DND-41 (cell line): ENCODE measurements at regions not wholly inside any gene's neighbourhood (a gene's known extent, or its start where the extent isn't known, plus 50 kb on each side); places are given as distances from the start of the nearest gene placed in this dataset.

ENCODE experiments used
- ATAC-seq: fragments of 200-7000 bp; cut with Tn5 transposase; 3 replicates; pipeline ENCODE4 v1.9.1; 2021; ENCODE audit warnings: low read depth; ENCODE audit not compliant: insufficient read depth
- DNase-seq: peaks from one replicate; pipeline ENCODE4 v3.0.0-alpha.2; 2020
- H2AFZ ChIP-seq: 2 replicates; pipeline ENCODE4 v1.6.0; 2012; ENCODE audit warnings: low read depth, low read length
- H3K27ac ChIP-seq: 2 replicates; pipeline ENCODE4 v1.5.1; 2012; ENCODE audit warnings: low read length, inconsistent platforms
- H3K27me3 ChIP-seq: fragments of 200-600 bp; sonication (generic); 2 replicates; pipeline ENCODE4 v1.6.0; 2012; ENCODE audit warnings: low read length, mild to moderate bottlenecking, inconsistent platforms; ENCODE audit not compliant: insufficient read depth, poor library complexity
- H3K36me3 ChIP-seq: 2 replicates; pipeline ENCODE4 v1.5.1; 2012; ENCODE audit warnings: low read length, inconsistent platforms; ENCODE audit not compliant: insufficient read depth
- H3K4me1 ChIP-seq: 2 replicates; pipeline ENCODE4 v1.5.1; 2012; ENCODE audit warnings: mild to moderate bottlenecking, low read length; ENCODE audit not compliant: insufficient read depth
- H3K4me2 ChIP-seq: 2 replicates; pipeline ENCODE4 v1.6.0; 2012; ENCODE audit warnings: mild to moderate bottlenecking, moderate library complexity, low read length, inconsistent platforms; ENCODE audit not compliant: insufficient read depth
- H3K4me3 ChIP-seq, 2 experiments: fragments of 200-600 bp in 1 of 2; shearing (Covaris generic) in 1 of 2; 2 replicates each; pipeline ENCODE4 v1.5.1; 2012 to 2016; ENCODE audit warnings: inconsistent platforms in 2 of 2, low read length in 2 of 2, mild to moderate bottlenecking in 2 of 2, low read depth in 1 of 2, moderate library complexity in 1 of 2
- H3K79me2 ChIP-seq: 2 replicates; pipeline ENCODE4 v1.6.0; 2012; ENCODE audit warnings: low read length, inconsistent platforms; ENCODE audit not compliant: insufficient read depth
- H3K9ac ChIP-seq: 2 replicates; pipeline ENCODE4 v1.6.0; 2012; ENCODE audit warnings: low read depth, mild to moderate bottlenecking, inconsistent platforms, low read length, moderate library complexity
- H3K9me3 ChIP-seq: 2 replicates; pipeline ENCODE4 v1.5.1; 2012; ENCODE audit warnings: low read length, moderate library complexity, mild to moderate bottlenecking, inconsistent platforms; ENCODE audit not compliant: insufficient read depth, severe bottlenecking
- H4K20me1 ChIP-seq: 2 replicates; pipeline ENCODE4 v1.6.0; 2012; ENCODE audit warnings: low read length; ENCODE audit not compliant: insufficient read depth
- EZH2 ChIP-seq: IDR thresholded peaks from 3 replicates; pipeline ENCODE4 v1.6.1; 2012; ENCODE audit warnings: borderline replicate concordance, low read depth, mild to moderate bottlenecking, moderate library complexity, low read length, inconsistent platforms; ENCODE audit not compliant: severe bottlenecking
- TF ChIP-seq, protein P1 (sequence below): IDR thresholded peaks from 2 replicates; pipeline ENCODE4 v1.5.1; 2012; ENCODE audit warnings: borderline replicate concordance, low read length, moderate library complexity, mild to moderate bottlenecking; ENCODE audit not compliant: poor library complexity, severe bottlenecking; ENCODE audit errors: extremely low read depth

DNA sequence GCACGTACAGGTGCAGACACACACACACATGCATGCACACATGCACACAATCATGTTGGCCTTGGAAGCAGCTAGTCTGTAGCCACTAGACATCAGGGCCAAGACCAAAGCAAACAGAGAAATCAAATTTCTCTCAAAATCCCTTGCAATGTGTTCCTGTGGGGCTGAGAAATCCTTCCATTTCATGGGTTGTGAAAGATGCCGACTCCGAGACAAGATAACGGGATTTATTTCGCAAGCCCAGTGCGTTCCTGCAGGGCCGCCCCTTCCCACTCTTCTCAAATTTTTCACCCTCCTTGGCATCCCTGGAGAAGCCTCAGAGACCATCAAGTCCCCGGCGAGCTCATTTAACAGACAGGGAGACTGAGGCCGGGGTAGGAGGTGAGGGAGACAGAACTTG is 366.7 kb downstream of the MN1 start:
- Histone ChIP-seq H3K9ac (no peak overlapping the region), H3K79me2 (no peaks in the 10 kb centered on the region), H3K27me3 (no peaks in the 10 kb centered on the region), H4K20me1 (no peaks in the 10 kb centered on the region), H3K4me2 (no peak overlapping the region), H3K9me3 (no peaks in the 10 kb centered on the region), H3K4me3 (no peak overlapping the region), H3K4me1 (no peaks in the 10 kb centered on the region), H3K27ac (no peak overlapping the region), H2AFZ (no peak overlapping the region), H3K36me3 (no peaks in the 10 kb centered on the region)
- DNase-seq (no peak), ATAC-seq (no peak)
- TF ChIP-seq, protein P1, sequence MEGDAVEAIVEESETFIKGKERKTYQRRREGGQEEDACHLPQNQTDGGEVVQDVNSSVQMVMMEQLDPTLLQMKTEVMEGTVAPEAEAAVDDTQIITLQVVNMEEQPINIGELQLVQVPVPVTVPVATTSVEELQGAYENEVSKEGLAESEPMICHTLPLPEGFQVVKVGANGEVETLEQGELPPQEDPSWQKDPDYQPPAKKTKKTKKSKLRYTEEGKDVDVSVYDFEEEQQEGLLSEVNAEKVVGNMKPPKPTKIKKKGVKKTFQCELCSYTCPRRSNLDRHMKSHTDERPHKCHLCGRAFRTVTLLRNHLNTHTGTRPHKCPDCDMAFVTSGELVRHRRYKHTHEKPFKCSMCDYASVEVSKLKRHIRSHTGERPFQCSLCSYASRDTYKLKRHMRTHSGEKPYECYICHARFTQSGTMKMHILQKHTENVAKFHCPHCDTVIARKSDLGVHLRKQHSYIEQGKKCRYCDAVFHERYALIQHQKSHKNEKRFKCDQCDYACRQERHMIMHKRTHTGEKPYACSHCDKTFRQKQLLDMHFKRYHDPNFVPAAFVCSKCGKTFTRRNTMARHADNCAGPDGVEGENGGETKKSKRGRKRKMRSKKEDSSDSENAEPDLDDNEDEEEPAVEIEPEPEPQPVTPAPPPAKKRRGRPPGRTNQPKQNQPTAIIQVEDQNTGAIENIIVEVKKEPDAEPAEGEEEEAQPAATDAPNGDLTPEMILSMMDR, result no peak
- no peak for TF ChIP-seq EZH2

DNA sequence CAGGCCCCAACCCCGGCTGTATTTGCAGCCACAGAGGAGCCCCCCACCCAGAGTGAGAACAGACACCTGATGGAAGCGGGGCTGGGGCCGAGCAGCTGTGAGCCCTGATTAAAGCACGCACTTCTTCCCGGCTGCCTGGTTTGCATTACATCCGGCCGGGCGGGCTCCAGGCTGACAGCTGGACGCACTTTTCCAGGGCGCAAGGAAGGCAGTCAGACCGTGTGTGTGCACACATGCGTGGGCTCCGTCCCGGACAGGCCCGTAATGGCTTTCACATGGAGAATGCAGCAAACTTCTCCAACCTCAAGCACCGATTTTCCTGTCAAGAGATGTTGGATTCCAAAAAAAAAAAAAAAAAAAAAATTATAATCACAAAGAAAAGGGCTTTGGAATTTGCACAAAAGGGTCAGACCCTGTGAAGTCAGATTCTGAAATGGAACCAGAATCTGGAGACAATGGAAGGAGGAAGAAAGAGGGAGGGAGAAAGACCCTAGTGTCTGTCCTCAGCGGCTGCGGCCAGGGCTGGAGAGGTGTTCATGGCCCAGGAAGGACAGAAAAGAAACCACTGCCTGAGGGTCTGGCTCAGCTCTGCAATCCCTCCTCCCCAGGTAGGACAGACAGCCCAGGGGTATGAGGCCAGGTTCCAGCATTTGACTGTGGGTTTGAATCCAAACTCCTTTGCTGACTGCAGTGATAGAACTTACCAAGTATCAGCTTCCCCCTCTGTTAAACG is 365.5 kb downstream of the MN1 start:
- TF ChIP-seq EZH2, result no peak
- TF ChIP-seq, protein P1, result no peak
- Histone ChIP-seq H3K27me3 (no peaks in the 10 kb centered on the region), H3K9me3 (no peaks in the 10 kb centered on the region), H3K27ac (no peak overlapping the region), H3K79me2 (no peaks in the 10 kb centered on the region), H2AFZ (no peak overlapping the region), H3K4me3 (no peak overlapping the region), H3K4me2 (no peak overlapping the region), H4K20me1 (no peaks in the 10 kb centered on the region), H3K36me3 (no peaks in the 10 kb centered on the region), H3K4me1 (no peaks in the 10 kb centered on the region), H3K9ac (no peak overlapping the region)
- ATAC-seq (no peak), DNase-seq (no peak)

DNA sequence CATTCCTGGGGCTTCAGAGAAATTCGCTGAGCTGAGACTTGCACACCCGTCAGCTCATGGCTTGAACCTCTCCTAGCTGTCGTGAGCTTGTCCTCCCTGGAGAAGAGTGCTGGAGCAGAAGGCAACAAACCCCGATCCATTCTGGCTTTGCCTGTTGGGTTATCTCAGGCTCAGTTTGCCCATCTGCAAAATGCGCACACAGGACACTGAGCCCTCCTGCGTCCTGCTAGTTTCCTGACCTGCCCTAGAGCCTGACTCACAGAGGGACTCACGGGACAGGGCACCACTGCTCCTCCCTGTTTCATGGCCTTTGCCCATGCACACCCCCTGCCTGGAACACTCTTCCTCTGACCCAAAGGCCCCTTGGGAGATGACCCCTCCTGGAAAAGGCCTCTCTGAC is 365.0 kb downstream of the MN1 start:
- Histone ChIP-seq H3K79me2 (no peaks in the 10 kb centered on the region), H3K9ac (no peak overlapping the region), H2AFZ (no peak overlapping the region), H3K4me3 (no peak overlapping the region), H3K9me3 (no peaks in the 10 kb centered on the region), H3K27me3 (no peaks in the 10 kb centered on the region), H4K20me1 (no peaks in the 10 kb centered on the region), H3K4me1 (no peaks in the 10 kb centered on the region), H3K36me3 (no peaks in the 10 kb centered on the region), H3K27ac (no peak overlapping the region), H3K4me2 (no peak overlapping the region)
- ATAC-seq, result no peak
- TF ChIP-seq, protein P1, result no peak
- no peak for TF ChIP-seq EZH2
- no peak for DNase-seq

DNA sequence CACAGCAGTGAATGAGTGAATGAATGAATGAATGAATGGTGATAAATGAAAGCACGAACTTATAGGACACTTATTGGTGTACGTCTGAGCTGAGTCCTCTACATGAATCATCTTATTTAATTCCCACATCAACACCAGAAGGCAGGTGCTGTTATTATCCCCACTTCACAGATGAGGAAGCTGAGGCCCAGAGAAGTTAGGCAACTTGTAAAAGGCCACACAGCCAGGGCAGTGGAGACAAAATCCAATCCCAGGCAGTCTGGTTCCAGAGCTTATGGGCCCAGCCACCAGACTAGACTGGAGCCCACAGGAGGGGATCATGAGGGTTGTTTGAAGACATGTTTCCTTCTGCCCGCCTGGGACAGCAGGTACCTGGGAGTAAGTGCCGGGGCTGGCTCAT is 364.0 kb downstream of the MN1 start:
- Histone ChIP-seq H3K4me2 (no peak overlapping the region), H3K27me3 (no peaks in the 10 kb centered on the region), H3K36me3 (no peaks in the 10 kb centered on the region), H3K9me3 (no peaks in the 10 kb centered on the region), H3K4me3 (no peak overlapping the region), H3K79me2 (no peaks in the 10 kb centered on the region), H3K27ac (no peak overlapping the region), H2AFZ (no peak overlapping the region), H3K4me1 (no peaks in the 10 kb centered on the region), H3K9ac (no peak overlapping the region), H4K20me1 (no peaks in the 10 kb centered on the region)
- no peak for ATAC-seq
- TF ChIP-seq, protein P1, result no peak
- no peak for TF ChIP-seq EZH2
- DNase-seq, result no peak
